ENCODE measurements at regions not wholly inside any gene's neighbourhood (a gene's known extent, or its start where the extent isn't known, plus 50 kb on each side); places are given as distances from the start of the nearest gene placed in this dataset.
"Not testable (repeated sequence)": the region's sequence is repeated elsewhere in the genome, so short reads cannot be mapped to it uniquely, and the experiment has no call there.

DNA sequence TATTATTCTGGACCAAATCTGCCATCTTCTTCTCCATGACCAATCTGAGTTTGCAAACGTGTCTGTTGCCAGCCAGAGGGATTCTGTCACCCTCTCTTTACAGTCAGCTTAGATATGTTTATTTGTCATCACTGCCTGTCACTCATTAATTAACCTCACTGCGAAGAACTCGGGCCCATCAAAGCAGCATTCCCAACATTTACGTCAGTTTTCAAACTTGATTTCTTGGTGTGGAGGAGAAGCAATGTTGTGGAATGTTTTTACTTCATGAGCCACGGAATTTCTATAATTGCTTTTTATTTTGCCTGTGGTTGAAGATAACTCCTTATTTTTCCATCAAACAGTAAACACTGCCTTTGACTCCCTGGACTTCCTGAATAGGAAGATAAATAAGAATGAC is 91.8 kb upstream of the CNKSR3 start:
- no peak for DNase-seq

- DNase-seq: no peak
These were observed 92.2 kb upstream of the CNKSR3 start for GRCh38 chr6:154602708-154603107.

DNA sequence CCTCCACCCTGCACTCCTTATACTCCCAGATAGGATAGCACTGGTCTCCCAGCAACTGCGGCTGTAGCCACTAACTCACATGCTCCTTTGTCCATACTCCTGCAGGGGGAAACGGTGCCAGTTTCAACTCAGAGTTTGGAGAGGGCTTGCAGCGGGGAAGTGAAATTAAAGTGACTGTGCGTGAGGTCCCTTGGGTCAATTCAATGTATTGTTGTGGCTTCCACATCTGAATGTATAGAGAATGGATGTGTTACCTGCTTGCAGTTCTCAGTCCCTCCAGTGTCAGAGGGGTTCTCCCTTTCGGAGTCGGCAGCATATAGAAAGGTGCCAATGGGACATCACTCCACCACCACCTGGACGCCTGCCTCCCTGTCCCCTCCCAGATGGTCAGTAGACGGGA is 93.6 kb upstream of the CNKSR3 start:
- DNase-seq: no peak

GRCh38 chr6:154605178-154605881 is 94.8 kb upstream of the CNKSR3 start:
- DNase-seq: no peak

GRCh38 chr6:154605882-154606370 is 95.4 kb upstream of the CNKSR3 start:
- DNase-seq: no peak

- DNase-seq: no peak
These were observed 96.0 kb upstream of the CNKSR3 start for GRCh38 chr6:154606457-154606856.

DNA sequence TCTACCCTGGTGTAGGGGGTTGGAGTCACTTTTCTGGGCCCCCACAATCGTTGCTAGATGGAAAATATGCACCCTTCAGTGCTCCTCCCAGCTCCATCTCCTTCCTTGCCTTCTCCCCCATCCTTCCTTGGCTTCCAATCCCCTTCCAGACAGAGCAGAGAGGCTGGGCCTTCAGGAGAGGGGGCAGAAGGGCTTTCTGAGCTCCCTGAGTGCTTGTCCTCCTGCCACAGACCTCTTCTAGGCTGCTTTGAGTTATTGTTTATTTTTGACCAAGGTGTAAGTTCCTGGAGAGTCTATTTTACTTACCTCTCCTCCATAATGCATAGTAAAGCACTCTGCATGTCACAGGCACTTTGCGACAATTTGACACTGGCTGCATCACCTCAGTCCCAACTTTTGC is 96.4 kb upstream of the CNKSR3 start:
- no peak for DNase-seq

- no peak for DNase-seq
These were observed 100.8 kb upstream of the CNKSR3 start for GRCh38 chr6:154611241-154611640.

DNA sequence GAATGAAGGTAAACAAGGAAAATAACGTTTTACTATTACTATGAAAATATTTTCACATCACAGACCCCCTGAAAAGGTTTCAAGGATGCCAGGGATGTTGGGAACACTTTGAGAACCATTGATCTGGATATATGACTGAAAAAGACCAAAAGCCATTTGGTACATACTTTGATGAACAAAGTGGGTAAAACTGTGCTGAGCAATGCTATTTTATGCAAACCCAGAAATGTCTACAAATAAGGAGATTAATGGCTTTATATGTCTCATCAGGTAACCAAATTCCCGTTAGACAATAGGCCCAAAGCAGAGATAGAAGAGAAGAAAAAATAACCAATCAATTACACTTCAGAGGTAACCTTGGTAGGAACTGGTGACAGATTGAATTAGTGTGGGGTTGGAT is 101.4 kb upstream of the CNKSR3 start:
- DNase-seq: no peak

GRCh38 chr6:154613137-154613676 is 102.7 kb upstream of the CNKSR3 start:
- DNase-seq: peak; percentile 89

- DNase-seq: peak; percentile 42
These were observed 103.6 kb upstream of the CNKSR3 start for GRCh38 chr6:154614101-154614500.

GRCh38 chr6:154614641-154615040 is 104.2 kb upstream of the CNKSR3 start:
- DNase-seq: no peak

- DNase-seq: peak; percentile 62
These were observed 105.1 kb upstream of the CNKSR3 start for GRCh38 chr6:154615483-154616025.

- peak; percentile 24 for DNase-seq
These were observed 106.7 kb upstream of the CNKSR3 start for GRCh38 chr6:154617175-154617574.

GRCh38 chr6:154619146-154619545 is 108.7 kb upstream of the CNKSR3 start:
- DNase-seq: no peak

DNA sequence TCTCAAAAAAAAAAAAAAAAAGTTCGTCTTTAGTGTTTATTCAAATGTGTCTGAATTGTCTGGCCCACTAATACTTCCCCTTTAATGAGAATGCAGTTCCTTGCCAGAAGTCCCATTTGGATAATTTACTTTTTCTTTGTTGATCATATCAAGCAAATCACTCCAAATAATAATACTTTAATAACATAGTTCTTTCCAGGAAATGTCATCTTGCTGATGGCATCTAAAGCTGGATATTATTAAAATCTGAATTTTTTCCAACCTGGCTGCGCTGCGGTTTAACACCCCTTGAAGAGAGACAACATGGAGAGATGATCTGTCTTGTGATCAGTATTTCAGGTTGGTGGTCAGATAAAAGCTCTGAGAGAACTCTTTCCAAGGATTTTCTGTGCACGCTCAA is 111.2 kb upstream of the CNKSR3 start:
- DNase-seq: no peak

DNA sequence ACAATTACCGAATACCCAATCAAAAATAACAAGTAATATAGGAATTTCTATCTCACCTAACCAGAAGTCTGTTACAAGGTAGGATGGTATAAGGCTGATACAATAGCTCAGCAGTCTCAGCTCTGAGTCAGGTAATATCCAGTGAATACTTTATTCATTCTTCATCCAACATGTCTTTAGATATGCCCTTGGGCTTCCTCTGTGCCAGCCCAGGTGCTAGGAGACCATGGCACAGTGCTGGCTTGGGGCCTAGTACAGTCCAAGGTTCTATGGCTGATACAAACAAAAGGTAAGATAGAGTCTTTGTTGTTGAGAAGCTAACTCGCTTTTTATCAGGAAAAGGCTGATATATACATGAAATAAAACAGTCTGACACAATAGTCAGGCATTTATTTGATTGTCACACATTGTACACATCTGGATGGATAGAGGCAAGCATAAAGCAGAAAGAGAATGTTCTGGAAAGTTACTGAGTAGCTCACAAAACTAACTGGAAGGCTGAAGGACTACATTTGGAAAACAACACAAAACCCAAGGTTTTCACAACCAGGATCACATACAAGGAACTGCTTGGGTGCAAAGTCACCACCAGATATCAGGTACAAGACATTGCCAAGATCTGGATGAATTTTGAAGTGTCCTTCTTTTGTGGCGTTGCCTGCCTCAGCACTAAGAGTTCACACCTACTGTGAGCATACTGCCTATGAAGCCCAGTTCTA is 110.4 kb upstream of the SCAF8 start:
- no peak for DNase-seq

- DNase-seq: no peak
These were observed 109.8 kb upstream of the SCAF8 start for GRCh38 chr6:154623391-154623790.

DNA sequence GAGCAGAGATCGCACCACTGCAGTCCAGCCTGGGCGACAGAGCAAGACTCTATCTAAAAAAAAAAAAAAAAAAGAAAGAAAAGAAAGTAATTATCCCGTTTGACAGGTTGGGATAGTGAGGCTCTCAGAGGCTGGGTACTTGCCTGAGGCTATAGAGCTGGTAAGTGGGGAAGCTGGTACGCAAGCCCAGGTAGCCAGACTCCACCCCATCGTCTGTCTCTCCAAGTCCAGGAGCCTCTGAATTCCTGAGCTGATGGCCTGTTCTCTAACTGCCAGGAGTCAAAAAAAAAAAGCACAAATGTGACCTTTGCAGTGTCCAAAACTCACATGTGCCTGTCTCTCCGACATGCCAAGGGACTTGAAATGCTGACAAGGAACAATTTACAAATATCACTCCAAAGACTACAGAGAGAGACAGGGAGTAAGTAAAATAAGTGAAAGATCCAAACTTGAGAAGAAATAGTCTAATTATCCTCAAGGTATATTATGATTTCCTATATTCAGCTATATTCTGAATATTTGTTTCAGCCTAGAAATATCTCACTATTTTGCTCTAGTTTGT is 109.1 kb upstream of the SCAF8 start:
- DNase-seq: no peak

GRCh38 chr6:154624727-154625126 is 108.5 kb upstream of the SCAF8 start:
- not testable (repeated sequence) for DNase-seq

- DNase-seq: no peak
These were observed 107.5 kb upstream of the SCAF8 start for GRCh38 chr6:154625721-154626120.

- no peak for DNase-seq
These were observed 104.1 kb upstream of the SCAF8 start for GRCh38 chr6:154629127-154629526.

- peak; percentile 37 for DNase-seq
These were observed 101.1 kb upstream of the SCAF8 start for GRCh38 chr6:154632119-154632518.

All from fibroblast of skin of abdomen (primary cell).